ENCODE measurements at regions not wholly inside any gene's neighbourhood (a gene's known extent, or its start where the extent isn't known, plus 50 kb on each side); places are given as distances from the start of the nearest gene placed in this dataset.
A peak's percentile ranks its signal among the peaks of the same experiment; 100 is the strongest.

- DNase-seq, result peak; percentile 28
Measured at GRCh38 chr2:236499691-236500578, 69.7 kb upstream of the ACKR3 start.

- DNase-seq, result no peak
Measured at GRCh38 chr2:236501026-236501425, 68.6 kb upstream of the ACKR3 start.

DNA sequence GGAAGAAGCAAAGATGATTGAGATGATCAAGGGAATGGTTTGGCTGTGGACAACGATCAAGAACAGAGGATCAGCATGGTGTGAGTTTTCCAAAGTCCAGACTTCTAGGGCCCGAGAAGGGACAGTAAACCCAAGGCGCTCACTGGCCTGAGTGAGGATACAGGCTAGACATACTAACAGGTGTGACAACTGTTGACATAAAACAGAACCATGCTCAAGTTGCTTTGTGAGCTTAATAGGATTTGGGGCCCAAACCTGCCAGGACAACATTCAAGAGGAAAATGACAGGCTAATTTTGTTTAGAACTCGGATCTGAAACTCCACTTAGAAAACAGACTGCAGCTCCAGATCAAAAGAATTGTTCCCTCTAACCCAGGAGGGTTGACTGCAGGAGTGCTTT is 68.1 kb upstream of the ACKR3 start:
- no peak for DNase-seq

DNA sequence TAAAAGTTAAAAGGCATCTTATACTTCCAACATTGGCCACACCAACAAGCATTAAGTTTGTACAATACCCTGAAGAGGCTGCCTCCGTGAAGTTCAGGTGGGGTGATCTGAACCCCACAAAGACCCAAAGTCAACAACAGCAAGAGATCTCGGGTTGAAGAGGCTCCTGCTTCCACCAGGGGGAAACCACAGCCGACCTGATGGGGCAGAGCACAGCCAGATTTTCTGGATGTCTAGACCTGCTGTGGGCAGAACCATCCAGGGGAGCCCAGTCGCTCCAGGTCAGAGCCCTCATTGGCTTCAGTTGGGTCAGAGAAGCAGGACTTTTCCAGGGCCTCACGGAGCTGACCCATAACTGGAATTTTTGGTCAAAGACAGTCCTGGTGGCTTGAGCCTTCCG is 66.5 kb upstream of the ACKR3 start:
- DNase-seq, result no peak

GRCh38 chr2:236503583-236503982 is 66.0 kb upstream of the ACKR3 start:
- no peak for DNase-seq

GRCh38 chr2:236505041-236505440 is 64.6 kb upstream of the ACKR3 start:
- no peak for DNase-seq

GRCh38 chr2:236505648-236506047 is 64.0 kb upstream of the ACKR3 start:
- no peak for DNase-seq

DNA sequence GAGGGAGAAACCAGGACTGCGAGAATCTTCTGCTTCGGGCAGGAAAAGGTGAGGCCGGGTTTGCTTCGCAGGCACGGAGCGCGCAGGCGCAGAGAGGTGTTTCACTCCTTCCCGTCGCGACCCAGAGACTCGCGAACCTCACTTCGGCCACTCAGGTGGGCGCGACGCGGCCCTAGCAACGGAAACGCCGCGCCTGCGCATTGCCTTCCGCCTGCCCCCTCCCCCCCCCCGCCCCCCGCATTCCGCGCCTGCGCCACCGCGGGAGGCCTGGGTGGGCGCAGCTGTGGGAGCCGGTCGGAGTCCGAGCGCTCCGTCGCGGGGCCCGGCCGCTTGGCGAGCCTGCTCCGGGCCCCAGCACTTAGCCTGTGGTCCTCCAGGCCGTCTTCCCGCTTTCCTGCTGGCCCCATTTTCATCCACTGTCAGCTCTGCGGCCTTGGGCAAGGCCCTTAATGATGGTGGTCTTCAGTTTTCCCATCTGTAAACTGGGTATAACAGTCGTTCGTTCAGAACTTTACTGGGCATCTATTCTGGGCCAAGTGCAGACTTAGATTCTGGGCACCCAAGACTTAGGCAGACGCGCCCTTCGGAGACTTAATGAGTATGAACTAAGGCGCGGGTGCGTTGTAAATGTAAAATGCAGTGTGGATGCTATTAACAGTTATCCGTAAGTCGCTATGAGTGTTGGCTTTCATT is 62.1 kb upstream of the ACKR3 start:
- DNase-seq, result no peak

DNA sequence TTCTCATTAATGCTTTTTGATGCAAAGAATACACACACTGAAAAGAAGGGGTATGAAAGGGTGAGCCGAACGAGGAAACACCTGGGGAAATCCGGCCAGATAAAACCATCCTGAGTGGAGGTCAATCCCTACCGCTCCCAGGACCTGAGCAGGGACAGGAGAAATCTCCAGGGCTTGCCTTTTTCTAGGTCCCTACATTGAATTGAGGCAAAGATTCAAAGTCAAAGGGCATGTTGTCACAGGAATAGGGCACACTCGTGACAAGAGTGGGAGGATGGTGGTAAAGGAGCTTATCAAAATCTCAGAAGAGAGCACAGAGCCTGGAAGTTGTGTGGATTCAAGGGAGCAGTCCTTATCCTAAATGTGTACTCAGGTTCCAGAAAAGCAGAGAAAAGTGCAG is 61.2 kb upstream of the ACKR3 start:
- DNase-seq, result no peak

DNA sequence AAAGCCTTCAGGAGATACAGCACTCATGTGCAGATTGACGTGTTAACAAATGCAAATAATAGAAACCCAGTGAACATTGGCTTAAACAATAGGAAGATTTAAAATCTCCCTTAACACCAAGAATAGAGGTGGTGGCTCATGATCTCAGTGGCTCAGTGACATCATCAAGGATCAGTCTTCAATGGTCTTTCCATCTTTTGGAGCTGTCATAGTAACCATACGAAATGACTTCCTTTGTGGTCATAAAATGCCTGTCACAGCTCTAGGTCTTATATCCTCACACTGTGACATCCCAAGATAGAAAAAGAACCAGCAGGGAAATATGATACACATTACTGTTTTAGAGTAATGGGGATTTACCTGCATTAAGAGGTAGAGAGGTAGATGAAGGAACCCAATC is 59.6 kb upstream of the ACKR3 start:
- DNase-seq, result peak; percentile 20

- no peak for DNase-seq
Measured at GRCh38 chr2:236511266-236511665, 58.4 kb upstream of the ACKR3 start.

- DNase-seq, result no peak
Measured at GRCh38 chr2:236512267-236512666, 57.4 kb upstream of the ACKR3 start.

DNA sequence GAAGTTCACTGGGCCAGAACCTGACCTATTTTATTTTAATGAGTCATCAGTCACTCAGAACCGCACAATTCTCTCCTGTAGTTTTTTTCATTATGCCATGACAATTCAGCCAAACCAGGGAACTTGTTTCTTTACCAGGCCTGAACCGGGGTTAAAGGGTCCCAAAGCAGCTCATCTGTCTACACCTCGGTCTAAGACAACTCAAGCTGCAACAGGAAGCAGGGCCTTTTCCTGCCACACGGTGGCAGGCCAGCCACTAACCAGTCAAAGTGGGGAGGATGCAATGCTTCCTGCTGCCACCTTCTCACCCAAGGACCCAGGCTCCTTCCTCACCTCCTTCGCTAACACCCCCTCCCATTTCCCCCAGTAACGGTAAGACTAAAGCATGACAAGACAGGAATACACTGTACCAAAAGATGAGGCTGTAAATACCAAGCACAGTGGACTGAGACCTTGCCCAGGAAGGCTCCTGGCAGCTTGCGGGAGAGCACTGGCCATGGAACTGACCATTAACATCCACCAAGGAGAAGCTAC is 56.7 kb upstream of the ACKR3 start:
- DNase-seq, result peak; percentile 47

DNA sequence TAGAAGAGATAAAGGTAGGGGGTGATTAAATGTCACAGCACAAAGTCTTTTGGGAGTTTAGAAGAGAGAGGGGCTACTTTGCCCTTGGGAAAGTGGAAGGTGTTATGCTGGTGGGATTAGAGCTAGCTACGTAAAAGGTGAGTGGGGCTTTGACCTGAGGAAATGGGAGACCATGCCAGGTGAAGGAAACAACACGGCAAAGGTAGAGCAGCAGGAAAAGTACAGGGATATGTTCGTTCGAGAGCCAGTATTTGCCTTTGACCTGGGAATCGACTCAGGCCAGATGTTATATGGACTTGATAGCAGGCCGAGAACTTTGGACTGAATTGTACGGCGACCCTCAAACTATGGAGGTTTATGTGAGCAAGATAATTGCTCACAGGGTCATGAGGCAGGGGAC is 55.7 kb upstream of the ACKR3 start:
- no peak for DNase-seq

GRCh38 chr2:236516708-236517107 is 52.9 kb upstream of the ACKR3 start:
- no peak for DNase-seq

DNA sequence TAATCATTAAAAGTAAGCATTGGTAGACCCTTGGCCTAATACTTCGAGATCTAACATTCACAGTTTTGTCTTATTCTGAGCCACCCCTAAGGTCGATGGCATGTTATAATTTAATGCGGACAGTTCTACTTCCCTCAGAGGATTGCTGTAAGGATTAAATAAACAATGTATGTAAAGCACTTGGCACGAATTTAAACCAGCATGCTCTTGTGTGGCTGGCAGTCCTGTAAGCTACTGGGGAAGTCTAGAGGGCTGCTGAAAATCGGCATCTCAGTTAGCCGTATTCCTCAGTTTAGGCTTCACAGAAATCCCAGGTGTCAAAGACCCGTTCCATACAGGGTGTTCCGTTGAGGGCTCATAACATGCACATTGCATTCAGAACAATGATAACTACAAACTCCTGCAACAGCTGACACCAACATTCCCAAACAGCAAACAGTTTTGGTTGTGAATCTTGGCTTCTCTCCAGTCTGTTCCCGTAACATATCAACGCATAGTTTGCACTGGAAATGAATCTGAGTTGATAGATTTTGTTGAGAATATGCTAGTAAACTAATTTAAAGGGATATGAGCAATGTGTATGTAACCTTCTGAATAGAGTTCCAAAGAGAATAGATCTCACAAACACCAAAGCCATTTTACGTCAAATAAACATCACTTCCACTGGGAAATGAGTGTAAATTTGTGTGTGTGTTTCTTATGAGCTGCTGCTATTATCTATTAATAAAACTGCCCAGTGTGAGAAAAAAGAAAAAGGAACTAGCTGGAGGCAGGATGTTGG is 52.2 kb upstream of the ACKR3 start:
- DNase-seq, result no peak
